ENCODE measurements at regions not wholly inside any gene's neighbourhood (a gene's known extent, or its start where the extent isn't known, plus 50 kb on each side); places are given as distances from the start of the nearest gene placed in this dataset.
A peak's percentile ranks its signal among the peaks of the same experiment; 100 is the strongest.
"Not testable (repeated sequence)": the region's sequence is repeated elsewhere in the genome, so short reads cannot be mapped to it uniquely, and the experiment has no call there.

DNA sequence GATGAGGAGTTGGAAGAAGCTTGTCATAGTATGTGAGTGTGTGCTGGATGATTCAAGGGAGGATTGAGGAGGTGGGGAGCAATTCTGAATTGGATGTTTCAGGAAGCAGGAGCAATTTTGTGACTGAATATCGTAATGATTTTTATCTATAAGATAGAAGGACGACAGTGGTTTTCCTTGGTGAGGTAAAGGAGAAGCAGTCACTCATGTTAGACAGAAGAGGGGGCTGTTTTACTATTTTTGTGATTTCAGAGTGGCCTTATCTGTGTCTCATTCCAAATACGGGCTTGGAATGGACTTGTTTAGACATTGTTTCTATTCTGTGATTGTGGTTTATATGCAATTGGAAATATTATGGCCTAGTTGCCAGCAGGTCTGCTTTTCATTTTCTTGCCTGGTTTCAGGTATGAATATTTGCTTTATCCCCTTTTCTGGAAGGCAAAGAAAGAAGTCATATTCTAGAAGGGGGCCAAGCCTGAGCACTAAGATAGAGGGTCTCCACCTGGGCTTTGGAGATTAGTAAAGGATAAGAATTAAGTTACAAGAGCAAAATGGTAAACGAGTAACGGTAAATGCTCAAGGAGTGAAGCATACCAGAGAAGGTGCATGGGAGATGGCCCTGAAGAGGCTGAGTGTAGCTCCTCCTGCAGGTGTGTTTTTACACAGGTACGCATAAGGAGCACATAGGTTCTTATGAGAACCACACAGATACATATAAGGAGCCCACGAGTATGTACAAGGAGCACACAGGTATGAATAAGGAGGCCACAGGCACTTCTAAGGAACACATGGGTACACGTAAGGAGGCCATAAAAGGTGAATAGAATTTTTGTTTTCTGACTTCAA is 124.6 kb upstream of the KCNAB1 start:
- BruUV-seq (replicated peaks), result no TSS peak
- Mint-ChIP-seq H3K9me3 (ENCODE audit: low read depth, unreplicated experiment) (peaks cover 2% of the 10 kb centered on the region), H3K27ac (ENCODE audit: unreplicated experiment) (no peak overlapping the region), H3K27me3 (ENCODE audit: unreplicated experiment) (peaks cover 12% of the 10 kb centered on the region), H3K36me3 (ENCODE audit: insufficient read depth, unreplicated experiment) (no peaks in the 10 kb centered on the region), H3K4me3 (ENCODE audit: low read depth, unreplicated experiment) (no peak overlapping the region), H3K4me1 (ENCODE audit: low read depth, unreplicated experiment) (peaks cover 7% of the 10 kb centered on the region)
- TF ChIP-seq, protein P1, sequence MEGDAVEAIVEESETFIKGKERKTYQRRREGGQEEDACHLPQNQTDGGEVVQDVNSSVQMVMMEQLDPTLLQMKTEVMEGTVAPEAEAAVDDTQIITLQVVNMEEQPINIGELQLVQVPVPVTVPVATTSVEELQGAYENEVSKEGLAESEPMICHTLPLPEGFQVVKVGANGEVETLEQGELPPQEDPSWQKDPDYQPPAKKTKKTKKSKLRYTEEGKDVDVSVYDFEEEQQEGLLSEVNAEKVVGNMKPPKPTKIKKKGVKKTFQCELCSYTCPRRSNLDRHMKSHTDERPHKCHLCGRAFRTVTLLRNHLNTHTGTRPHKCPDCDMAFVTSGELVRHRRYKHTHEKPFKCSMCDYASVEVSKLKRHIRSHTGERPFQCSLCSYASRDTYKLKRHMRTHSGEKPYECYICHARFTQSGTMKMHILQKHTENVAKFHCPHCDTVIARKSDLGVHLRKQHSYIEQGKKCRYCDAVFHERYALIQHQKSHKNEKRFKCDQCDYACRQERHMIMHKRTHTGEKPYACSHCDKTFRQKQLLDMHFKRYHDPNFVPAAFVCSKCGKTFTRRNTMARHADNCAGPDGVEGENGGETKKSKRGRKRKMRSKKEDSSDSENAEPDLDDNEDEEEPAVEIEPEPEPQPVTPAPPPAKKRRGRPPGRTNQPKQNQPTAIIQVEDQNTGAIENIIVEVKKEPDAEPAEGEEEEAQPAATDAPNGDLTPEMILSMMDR (IDR thresholded peaks at IDR 0.05; ENCODE audit: unreplicated experiment), result peak; percentile 36
- no peak for DNase-seq
- CTCF ChIA-PET, result interaction anchor here (0.5 to 0.7 kb wide), 4 partner anchors 11 to 643 kb away, joined by 3 to 4 read pairs (median 3); no protein-coding TSS in a partner anchor
- intact Hi-C loops (cut with micrococcal nuclease; ENCODE audit: unreplicated experiment), result loop anchor here (1.0 to 5.0 kb wide), 4 partner anchors 155 to 1207 kb away; no protein-coding TSS in a partner anchor

DNA sequence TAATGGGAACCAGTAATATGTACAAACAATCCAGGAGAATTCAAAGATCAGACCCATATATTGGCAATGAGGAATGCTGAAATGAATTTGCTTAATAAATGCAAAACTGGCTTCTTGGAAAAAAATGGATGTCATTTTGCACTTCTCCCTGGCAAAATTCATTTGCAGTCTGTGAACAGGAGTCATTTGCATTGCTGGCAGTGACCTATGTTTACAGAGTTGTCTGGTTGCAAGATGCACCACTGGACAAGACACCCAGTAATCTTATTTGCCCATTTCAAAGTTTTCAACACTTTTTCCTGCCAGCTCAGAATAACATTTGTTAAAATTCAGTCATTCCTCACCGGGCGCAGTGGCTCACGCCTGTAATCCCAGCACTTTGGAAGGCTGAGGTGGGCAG is 123.5 kb upstream of the KCNAB1 start:
- TF ChIP-seq, protein P1 (IDR thresholded peaks at IDR 0.05; ENCODE audit: unreplicated experiment), result no peak
- Mint-ChIP-seq H3K27ac (ENCODE audit: unreplicated experiment) (no peak overlapping the region), H3K9me3 (ENCODE audit: low read depth, unreplicated experiment) (peaks cover 2% of the 10 kb centered on the region), H3K4me3 (ENCODE audit: low read depth, unreplicated experiment) (no peak overlapping the region), H3K27me3 (ENCODE audit: unreplicated experiment) (peaks cover 12% of the 10 kb centered on the region), H3K4me1 (ENCODE audit: low read depth, unreplicated experiment) (peaks cover 7% of the 10 kb centered on the region), H3K36me3 (ENCODE audit: insufficient read depth, unreplicated experiment) (no peaks in the 10 kb centered on the region)
- intact Hi-C loops (cut with micrococcal nuclease; ENCODE audit: unreplicated experiment), result loop anchor here (5.0 kb wide), 2 partner anchors 510 to 1205 kb away; no protein-coding TSS in a partner anchor
- BruUV-seq (replicated peaks), result no TSS peak
- CTCF ChIA-PET, result no interaction called here
- no peak for DNase-seq

DNA sequence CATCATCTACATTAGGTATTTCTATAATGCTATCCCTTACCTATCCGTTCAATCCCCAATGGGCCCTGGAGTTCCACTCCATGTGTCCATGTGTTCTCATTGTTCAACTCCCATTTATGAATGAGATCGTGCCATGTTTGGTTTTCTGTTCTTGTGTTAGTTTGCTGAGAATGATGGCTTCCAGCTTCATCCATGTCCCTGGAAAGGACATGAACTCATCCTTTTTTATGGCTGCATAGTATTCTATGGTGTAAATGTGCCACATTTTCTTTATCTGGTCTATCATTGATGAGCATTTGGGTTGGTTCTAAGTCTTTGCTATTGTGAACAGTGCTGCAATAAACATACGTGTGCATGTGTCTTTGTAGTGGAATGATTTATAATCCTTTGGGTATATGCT is 122.2 kb upstream of the KCNAB1 start:
- H3K36me3 Mint-ChIP-seq (ENCODE audit: insufficient read depth, unreplicated experiment), result not testable (repeated sequence)

DNA sequence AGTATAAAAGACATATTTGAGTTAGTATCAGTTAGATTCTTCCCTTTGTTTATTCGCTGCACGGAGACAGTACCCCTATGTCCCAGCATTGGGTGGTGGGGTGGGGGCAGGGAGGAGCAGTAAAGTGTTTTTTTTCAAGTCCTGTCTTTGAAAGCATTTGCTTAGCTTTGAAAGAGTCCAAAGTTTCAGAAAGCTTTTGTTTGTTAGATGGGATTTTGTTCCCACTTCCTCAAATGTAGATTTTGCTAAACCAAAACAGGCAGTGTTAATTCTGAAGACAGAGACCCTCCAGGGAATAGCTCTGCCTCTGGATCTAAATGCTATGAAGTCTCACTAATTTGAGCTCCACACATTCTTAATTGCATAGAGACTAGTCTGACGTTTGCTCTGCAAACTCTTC is 114.6 kb upstream of the KCNAB1 start:
- Mint-ChIP-seq H3K4me3 (ENCODE audit: low read depth, unreplicated experiment) (no peak overlapping the region), H3K4me1 (ENCODE audit: low read depth, unreplicated experiment) (no peaks in the 10 kb centered on the region), H3K27ac (ENCODE audit: unreplicated experiment) (no peak overlapping the region), H3K9me3 (ENCODE audit: low read depth, unreplicated experiment) (no peaks in the 10 kb centered on the region), H3K27me3 (ENCODE audit: unreplicated experiment) (no peaks in the 10 kb centered on the region), H3K36me3 (ENCODE audit: insufficient read depth, unreplicated experiment) (no peaks in the 10 kb centered on the region)
- intact Hi-C loops (cut with micrococcal nuclease; ENCODE audit: unreplicated experiment), result no loop called here
- DNase-seq, result no peak
- BruUV-seq (replicated peaks), result no TSS peak
- CTCF ChIA-PET, result no interaction called here
- TF ChIP-seq, protein P1 (IDR thresholded peaks at IDR 0.05; ENCODE audit: unreplicated experiment), result no peak

More for the DNA sequence above, 122.2 kb upstream of the KCNAB1 start:
- DNase-seq; H3K4me1 Mint-ChIP-seq (ENCODE audit: low read depth, unreplicated experiment); BruUV-seq (replicated peaks); H3K9me3 Mint-ChIP-seq (ENCODE audit: low read depth, unreplicated experiment); H3K4me3 Mint-ChIP-seq (ENCODE audit: low read depth, unreplicated experiment); H3K27ac Mint-ChIP-seq (ENCODE audit: unreplicated experiment): not testable (repeated sequence)
- intact Hi-C loops (cut with micrococcal nuclease; ENCODE audit: unreplicated experiment), result loop anchor here (5.0 kb wide), 2 partner anchors 509 to 1204 kb away; no protein-coding TSS in a partner anchor
- peaks cover 12% of the 10 kb centered on the region for H3K27me3 Mint-ChIP-seq (ENCODE audit: unreplicated experiment)
- CTCF ChIA-PET, result interaction anchor here (1.5 kb wide), 1 partner anchor 12 kb away, joined by 3 read pairs; no protein-coding TSS in a partner anchor
